Trophoblast cell (in vitro differentiated cells and primary cell): ENCODE measurements at regions not wholly inside any gene's neighbourhood (a gene's known extent, or its start where the extent isn't known, plus 50 kb on each side); places are given as distances from the start of the nearest gene placed in this dataset.

Experiments used
- DNase-seq, 2 donors: peaks; one replicate each; pipeline ENCODE4 v3.0.0-alpha.2; 2016
- H2AFZ ChIP-seq: 2 replicates; pipeline ENCODE4 v1.6.1; 2013; ENCODE audit warnings: low read length, moderate library complexity, mild to moderate bottlenecking; ENCODE audit not compliant: insufficient read depth, poor library complexity
- H2AK5ac ChIP-seq: 2 replicates; pipeline ENCODE4 v1.6.1; 2013; ENCODE audit warnings: mild to moderate bottlenecking, low read length
- H2BK120ac ChIP-seq: 2 replicates; pipeline ENCODE4 v1.6.1; 2013; ENCODE audit warnings: low read length, mild to moderate bottlenecking, moderate library complexity; ENCODE audit not compliant: insufficient read depth, poor library complexity
- H2BK12ac ChIP-seq: 2 replicates; pipeline ENCODE4 v1.6.1; 2013; ENCODE audit warnings: mild to moderate bottlenecking, low read length, moderate library complexity
- H2BK5ac ChIP-seq: 2 replicates; pipeline ENCODE4 v1.6.1; 2013; ENCODE audit warnings: low read length, low read depth, moderate library complexity, mild to moderate bottlenecking; ENCODE audit not compliant: poor library complexity
- H3K14ac ChIP-seq: 2 replicates; pipeline ENCODE4 v1.6.1; 2013; ENCODE audit warnings: mild to moderate bottlenecking, low read length
- H3K18ac ChIP-seq: 2 replicates; pipeline ENCODE4 v1.6.1; 2013; ENCODE audit warnings: mild to moderate bottlenecking, low read length
- H3K23ac ChIP-seq: 2 replicates; pipeline ENCODE4 v1.6.1; 2013; ENCODE audit warnings: low read length
- H3K27ac ChIP-seq: 2 replicates; pipeline ENCODE4 v1.5.1; 2013; ENCODE audit warnings: low read depth, mild to moderate bottlenecking, inconsistent platforms, low read length, moderate library complexity
- H3K27me3 ChIP-seq: 2 replicates; pipeline ENCODE4 v1.6.1; 2013; ENCODE audit warnings: inconsistent platforms, mild to moderate bottlenecking, low read length, moderate library complexity; ENCODE audit not compliant: insufficient read depth
- H3K36me3 ChIP-seq, 2 experiments: 1 replicate in 1 of 2; 2 replicates in 1 of 2; pipeline ENCODE4 v1.6.1; 2013; ENCODE audit warnings: low read length in 2 of 2, mild to moderate bottlenecking in 2 of 2, moderate library complexity in 1 of 2; ENCODE audit not compliant: insufficient read depth in 2 of 2, control insufficient read depth in 1 of 2
- H3K4ac ChIP-seq: 2 replicates; pipeline ENCODE4 v1.6.1; 2013; ENCODE audit warnings: low read depth, mild to moderate bottlenecking, low read length, moderate library complexity
- H3K4me1 ChIP-seq, 2 experiments: 1 replicate in 1 of 2; 2 replicates in 1 of 2; pipeline ENCODE4 v1.6.1; 2013; ENCODE audit warnings: low read length in 2 of 2, mild to moderate bottlenecking in 2 of 2, moderate library complexity in 1 of 2; ENCODE audit not compliant: insufficient read depth in 2 of 2, control insufficient read depth in 1 of 2
- H3K4me2 ChIP-seq: 2 replicates; pipeline ENCODE4 v1.6.1; 2013; ENCODE audit warnings: inconsistent platforms, mild to moderate bottlenecking, low read length, moderate library complexity
- H3K4me3 ChIP-seq: 2 replicates; pipeline ENCODE4 v1.5.1; 2013; ENCODE audit warnings: mild to moderate bottlenecking, low read depth, low read length, inconsistent platforms
- H3K79me1 ChIP-seq: one replicate; pipeline ENCODE4 v1.6.1; 2013; ENCODE audit warnings: low read length
- H3K79me2 ChIP-seq: 2 replicates; pipeline ENCODE4 v1.6.1; 2013; ENCODE audit warnings: low read length, mild to moderate bottlenecking; ENCODE audit not compliant: control insufficient read depth, insufficient read depth, poor library complexity
- H3K9ac ChIP-seq: 2 replicates; pipeline ENCODE4 v1.6.1; 2013; ENCODE audit warnings: mild to moderate bottlenecking, low read length
- H3K9me3 ChIP-seq: 2 replicates; pipeline ENCODE4 v1.6.1; 2013; ENCODE audit warnings: low read depth, mild to moderate bottlenecking, control low read depth, inconsistent platforms, low read length; ENCODE audit not compliant: insufficient read depth
- H4K12ac ChIP-seq: 2 replicates; pipeline ENCODE4 v1.6.1; 2013; ENCODE audit warnings: low read depth, mild to moderate bottlenecking, low read length, moderate library complexity
- H4K8ac ChIP-seq: 2 replicates; pipeline ENCODE4 v1.6.1; 2013; ENCODE audit warnings: low read depth, mild to moderate bottlenecking, low read length, moderate library complexity
- H4K91ac ChIP-seq: one replicate; pipeline ENCODE4 v1.6.1; 2013; ENCODE audit warnings: low read depth, mild to moderate bottlenecking, low read length, moderate library complexity
- WGBS: extraction: QIAGEN DNeasy Blood & Tissue Kit; methylation state at CpG from one replicate; pipeline ENCODE4 v1.1.7; 2013; ENCODE audit warnings: missing lambda C conversion rate; ENCODE audit not compliant: insufficient read length, insufficient coverage; ENCODE audit errors: extremely low coverage; 5-methylcytosine and 5-hydroxymethylcytosine counted together

GRCh38 chr6:76771059-76771634 lies 692.1 kb downstream of the HTR1B start:
- DNase-seq, result no peak
- no peak overlapping the region for H3K27ac ChIP-seq
- no peak overlapping the region for H4K12ac ChIP-seq
- peak overlapping the region; percentile 15 for H4K91ac ChIP-seq
- H3K79me1 ChIP-seq, result no peaks in the 10 kb centered on the region
- H2BK120ac ChIP-seq, result no peak overlapping the region
- H3K4me2 ChIP-seq, result no peak overlapping the region
- no peak overlapping the region for H3K18ac ChIP-seq
- H2BK12ac ChIP-seq, result no peak overlapping the region
- H3K9me3 ChIP-seq, result peaks cover 3% of the 10 kb centered on the region
- H3K4me3 ChIP-seq, result no peak overlapping the region
- no peaks in the 10 kb centered on the region for H3K27me3 ChIP-seq
- no peaks in the 10 kb centered on the region for H3K79me2 ChIP-seq
- no peak overlapping the region for H2AK5ac ChIP-seq
- no peak overlapping the region for H2BK5ac ChIP-seq
- no peak overlapping the region for H3K9ac ChIP-seq
- WGBS, result no CpG with 5 or more reads among the region's 2 CpGs
- no peak overlapping the region for H4K8ac ChIP-seq
- H3K36me3 ChIP-seq, result no peaks in the 10 kb centered on the region
- no peak overlapping the region for H3K4ac ChIP-seq
- no peak overlapping the region for H3K23ac ChIP-seq
- no peak overlapping the region for H3K14ac ChIP-seq
- H2AFZ ChIP-seq, result no peak overlapping the region
- no peaks in the 10 kb centered on the region for H3K4me1 ChIP-seq

DNA sequence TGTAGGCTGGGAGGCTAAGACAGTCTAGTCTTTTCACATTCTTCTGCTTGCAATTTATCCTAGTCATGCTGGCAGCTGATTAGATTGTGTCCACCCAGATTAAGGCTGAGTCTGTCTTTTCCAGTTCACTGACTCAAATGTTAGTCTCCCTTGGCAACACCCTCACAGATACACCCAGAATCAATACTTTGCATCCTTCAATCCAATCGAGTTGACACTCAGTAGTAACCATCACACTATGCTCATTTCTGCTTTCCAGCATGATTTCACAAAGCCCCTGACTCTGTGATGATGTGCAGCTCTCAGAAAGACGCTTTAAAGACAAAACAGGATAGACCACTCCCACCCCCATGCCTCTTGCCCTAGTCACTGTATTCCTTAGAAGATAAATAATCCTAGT lies 693.0 kb downstream of the HTR1B start:
- Histone ChIP-seq H3K27ac (no peak overlapping the region), H3K79me2 (no peaks in the 10 kb centered on the region), H4K12ac (no peak overlapping the region), H2BK5ac (no peak overlapping the region), H3K23ac (no peak overlapping the region), H3K27me3 (no peaks in the 10 kb centered on the region), H3K9ac (no peak overlapping the region), H2BK120ac (no peak overlapping the region), H2BK12ac (no peak overlapping the region), H3K4me1 (no peaks in the 10 kb centered on the region), H2AFZ (no peak overlapping the region), H3K4me3 (no peak overlapping the region), H3K14ac (no peak overlapping the region), H3K79me1 (no peaks in the 10 kb centered on the region), H3K4me2 (no peak overlapping the region), H3K4ac (no peak overlapping the region), H3K36me3 (no peaks in the 10 kb centered on the region), H3K9me3 (peaks cover 3% of the 10 kb centered on the region), H3K18ac (no peak overlapping the region), H4K91ac (no peak overlapping the region), H2AK5ac (no peak overlapping the region), H4K8ac (no peak overlapping the region)
- no CpG with 5 or more reads among the region's 2 CpGs for WGBS
- DNase-seq, result peak; percentile 74 to 81

- Histone ChIP-seq H2AK5ac (no peak overlapping the region), H4K8ac (no peak overlapping the region), H3K18ac (no peak overlapping the region), H3K14ac (no peak overlapping the region), H3K23ac (no peak overlapping the region), H3K4me1 (no peaks in the 10 kb centered on the region), H3K27ac (no peak overlapping the region), H3K79me2 (no peaks in the 10 kb centered on the region), H3K4me2 (no peak overlapping the region), H3K4ac (no peak overlapping the region), H2BK120ac (no peak overlapping the region), H3K79me1 (no peaks in the 10 kb centered on the region), H3K36me3 (no peaks in the 10 kb centered on the region), H2BK12ac (no peak overlapping the region), H2AFZ (no peak overlapping the region), H3K9ac (no peak overlapping the region), H2BK5ac (no peak overlapping the region), H4K91ac (no peak overlapping the region), H3K9me3 (peaks cover 3% of the 10 kb centered on the region), H3K27me3 (no peaks in the 10 kb centered on the region), H3K4me3 (no peak overlapping the region), H4K12ac (no peak overlapping the region)
- no CpG with 5 or more reads among the region's 2 CpGs for WGBS
- DNase-seq, result no peak
These were observed 694.7 kb downstream of the HTR1B start for GRCh38 chr6:76768556-76768955.

DNA sequence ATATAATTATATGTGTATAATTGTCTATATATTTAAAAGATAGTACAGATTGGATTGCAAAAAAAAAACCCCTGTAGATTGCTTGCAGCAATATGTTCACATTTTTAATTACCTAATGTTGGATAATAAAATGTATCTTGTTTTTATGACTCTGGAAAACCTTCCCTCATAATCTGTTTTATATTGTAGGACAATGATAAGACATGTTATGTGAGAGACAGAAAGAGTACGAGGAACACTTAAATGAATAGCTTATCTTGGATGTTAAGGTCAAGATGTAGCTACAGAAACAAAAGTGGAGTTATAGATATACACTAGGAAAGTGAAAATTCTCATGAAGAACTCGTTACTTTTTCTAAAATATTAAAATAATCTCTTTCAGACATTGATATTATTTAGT lies 691.6 kb upstream of the IMPG1 start:
- Histone ChIP-seq H2BK120ac (no peak overlapping the region), H3K79me2 (no peaks in the 10 kb centered on the region), H3K79me1 (no peaks in the 10 kb centered on the region), H2AFZ (no peak overlapping the region), H3K18ac (no peak overlapping the region), H3K4me1 (no peaks in the 10 kb centered on the region), H2AK5ac (no peak overlapping the region), H3K4ac (no peak overlapping the region), H3K27me3 (no peaks in the 10 kb centered on the region), H3K36me3 (no peaks in the 10 kb centered on the region), H3K9me3 (peaks cover 1% of the 10 kb centered on the region), H3K23ac (no peak overlapping the region), H4K91ac (no peak overlapping the region), H4K8ac (no peak overlapping the region), H2BK12ac (no peak overlapping the region), H3K14ac (no peak overlapping the region), H2BK5ac (no peak overlapping the region), H3K4me2 (no peak overlapping the region), H4K12ac (no peak overlapping the region), H3K4me3 (no peak overlapping the region), H3K27ac (no peak overlapping the region), H3K9ac (no peak overlapping the region)
- no peak for DNase-seq
- no CpG with 5 or more reads among the region's 2 CpGs for WGBS
